H9 (cell line): ENCODE measurements at regions not wholly inside any gene's neighbourhood (a gene's known extent, or its start where the extent isn't known, plus 50 kb on each side); places are given as distances from the start of the nearest gene placed in this dataset.

Experiments used
- DNase-seq: peaks from one replicate; pipeline ENCODE4 v3.0.0-alpha.2; 2017
- H2AFZ ChIP-seq: one replicate; pipeline ENCODE4 v1.6.1; 2013; ENCODE audit warnings: mild to moderate bottlenecking, low read length, control low read depth, moderate library complexity
- H2AK5ac ChIP-seq: 2 replicates; pipeline ENCODE4 v1.6.1; 2013; ENCODE audit warnings: low read length, control low read depth, mixed read lengths; ENCODE audit not compliant: insufficient read length
- H2BK120ac ChIP-seq: one replicate; pipeline ENCODE4 v1.6.1; 2013; ENCODE audit warnings: low read depth, mild to moderate bottlenecking, low read length, control low read depth, inconsistent platforms; ENCODE audit not compliant: poor library complexity, severe bottlenecking
- H2BK12ac ChIP-seq: 2 replicates; pipeline ENCODE4 v1.6.1; 2013; ENCODE audit warnings: low read length, control low read depth, mixed read lengths, low read depth; ENCODE audit not compliant: insufficient read length
- H2BK15ac ChIP-seq: 2 replicates; pipeline ENCODE4 v1.6.1; 2013; ENCODE audit warnings: low read depth, low read length, control low read depth
- H2BK20ac ChIP-seq: one replicate; pipeline ENCODE4 v1.6.1; 2013; ENCODE audit warnings: low read depth, mild to moderate bottlenecking, low read length, control low read depth, inconsistent platforms; ENCODE audit not compliant: poor library complexity, severe bottlenecking
- H2BK5ac ChIP-seq: 2 replicates; pipeline ENCODE4 v1.6.1; 2013; ENCODE audit warnings: low read length, control low read depth, mixed read lengths; ENCODE audit not compliant: insufficient read length
- H3K14ac ChIP-seq: 2 replicates; pipeline ENCODE4 v1.6.1; 2013; ENCODE audit warnings: low read length, control low read depth; ENCODE audit not compliant: insufficient read depth
- H3K18ac ChIP-seq: 2 replicates; pipeline ENCODE4 v1.6.1; 2013; ENCODE audit warnings: low read depth, mild to moderate bottlenecking, mixed read lengths, low read length, control low read depth; ENCODE audit not compliant: insufficient read length
- H3K23ac ChIP-seq: 2 replicates; pipeline ENCODE4 v1.6.1; 2013; ENCODE audit warnings: low read length, control low read depth, mixed read lengths, low read depth; ENCODE audit not compliant: insufficient read length
- H3K23me2 ChIP-seq: 2 replicates; pipeline ENCODE4 v1.6.1; 2013; ENCODE audit warnings: low read depth, mild to moderate bottlenecking, mixed read lengths, low read length, control low read depth; ENCODE audit not compliant: insufficient read length, poor library complexity, severe bottlenecking
- H3K27ac ChIP-seq: 2 replicates; pipeline ENCODE4 v1.5.1; 2013; ENCODE audit warnings: low read length, control low read depth, mixed read lengths, low read depth; ENCODE audit not compliant: insufficient read length
- H3K27me3 ChIP-seq: 2 replicates; pipeline ENCODE4 v1.6.1; 2013; ENCODE audit warnings: low read length, control low read depth, inconsistent platforms; ENCODE audit not compliant: insufficient read depth
- H3K4ac ChIP-seq: 2 replicates; pipeline ENCODE4 v1.6.1; 2013; ENCODE audit warnings: low read depth, mild to moderate bottlenecking, control low read depth, inconsistent platforms, low read length, moderate library complexity
- H3K4me1 ChIP-seq: 2 replicates; pipeline ENCODE4 v1.6.1; 2013; ENCODE audit warnings: low read length, control low read depth, inconsistent platforms; ENCODE audit not compliant: insufficient read depth
- H3K4me2 ChIP-seq: 2 replicates; pipeline ENCODE4 v1.6.1; 2013; ENCODE audit warnings: low read length, control low read depth, mixed read lengths; ENCODE audit not compliant: insufficient read length, insufficient read depth
- H3K56ac ChIP-seq: 2 replicates; pipeline ENCODE4 v1.6.1; 2013; ENCODE audit warnings: low read depth, mild to moderate bottlenecking, mixed read lengths, low read length, control low read depth; ENCODE audit not compliant: insufficient read length
- H3K79me1 ChIP-seq: 2 replicates; pipeline ENCODE4 v1.6.1; 2013; ENCODE audit warnings: low read depth, mild to moderate bottlenecking, moderate library complexity, low read length, control low read depth, inconsistent platforms; ENCODE audit not compliant: insufficient read depth, poor library complexity, severe bottlenecking
- H3K79me2 ChIP-seq: 2 replicates; pipeline ENCODE4 v1.6.1; 2013; ENCODE audit warnings: low read length, control low read depth, inconsistent platforms; ENCODE audit not compliant: insufficient read depth
- H3K9ac ChIP-seq: 2 replicates; pipeline ENCODE4 v1.6.1; 2013; ENCODE audit warnings: low read length, control low read depth, mixed read lengths; ENCODE audit not compliant: insufficient read length; ENCODE audit errors: extremely low read depth
- H3K9me3 ChIP-seq: one replicate; pipeline ENCODE4 v1.6.1; 2013; ENCODE audit warnings: low read depth, low read length, inconsistent platforms; ENCODE audit not compliant: control insufficient read depth
- H3T11ph ChIP-seq: one replicate; pipeline ENCODE4 v1.6.1; 2013; ENCODE audit warnings: mild to moderate bottlenecking, low read length, control low read depth, inconsistent platforms
- H4K20me1 ChIP-seq: one replicate; pipeline ENCODE4 v1.6.1; 2013; ENCODE audit not compliant: control insufficient read depth, insufficient read length, insufficient read depth
- H4K5ac ChIP-seq: 2 replicates; pipeline ENCODE4 v1.6.1; 2013; ENCODE audit warnings: low read depth, mild to moderate bottlenecking, mixed read lengths, low read length, control low read depth; ENCODE audit not compliant: insufficient read length
- H4K8ac ChIP-seq: replicated peaks from 2 replicates; pipeline ENCODE4 v1.6.1; 2013; ENCODE audit warnings: low read length, control low read depth, mixed read lengths, low read depth; ENCODE audit not compliant: insufficient read length
- H4K91ac ChIP-seq: 2 replicates; pipeline ENCODE4 v1.6.1; 2013; ENCODE audit warnings: low read depth, mild to moderate bottlenecking, moderate library complexity, mixed read lengths, low read length, control low read depth; ENCODE audit not compliant: insufficient read length
- H3K27ac Mint-ChIP-seq, 3 experiments: 2 replicates in 2 of 3; 3 replicates in 1 of 3; pipeline ENCODE4 v1.8.0; 2020 to 2021; ENCODE audit warnings: mixed read lengths in 3 of 3, mild to moderate bottlenecking in 1 of 3, moderate library complexity in 1 of 3
- H3K27me3 Mint-ChIP-seq: 2 replicates; pipeline ENCODE4 v1.8.0; 2021; ENCODE audit warnings: low read depth, mild to moderate bottlenecking, moderate library complexity, mixed read lengths
- H3K36me3 Mint-ChIP-seq, 3 experiments: 2 replicates in 2 of 3; 3 replicates in 1 of 3; pipeline ENCODE4 v1.8.0; 2020 to 2021; ENCODE audit warnings: low read depth in 3 of 3, mixed read lengths in 3 of 3; ENCODE audit not compliant: insufficient read depth in 1 of 3
- H3K4me1 Mint-ChIP-seq, 2 experiments: 2 replicates each; pipeline ENCODE4 v1.8.0; 2020; ENCODE audit warnings: mixed read lengths in 2 of 2
- H3K4me3 Mint-ChIP-seq, 2 experiments: 2 replicates in 1 of 2; 3 replicates in 1 of 2; pipeline ENCODE4 v1.8.0; 2020 to 2021; ENCODE audit warnings: mild to moderate bottlenecking in 2 of 2, mixed read lengths in 2 of 2, moderate library complexity in 1 of 2
- H3K9me3 Mint-ChIP-seq, 2 experiments: 2 replicates in 1 of 2; 3 replicates in 1 of 2; pipeline ENCODE4 v1.8.0; 2020; ENCODE audit warnings: mild to moderate bottlenecking in 2 of 2, mixed read lengths in 2 of 2, moderate library complexity in 1 of 2
- WGBS: extraction: QIAGEN DNeasy Blood & Tissue Kit; methylation state at CpG from one replicate; pipeline ENCODE4 v1.1.7; 2013; ENCODE audit warnings: missing lambda C conversion rate, low lambda C conversion rate, mixed read lengths; ENCODE audit not compliant: insufficient read length; ENCODE audit errors: extremely low coverage; 5-methylcytosine and 5-hydroxymethylcytosine counted together
- TF ChIP-seq, protein P1 (sequence below): fragments of 200-600 bp; sonication (generic); conservative IDR thresholded peaks from 3 replicates; pipeline ENCODE4 v1.8.0; 2021; ENCODE audit warnings: antibody characterized with exemption, mild to moderate bottlenecking

- no peak overlapping the region for H3K4me3 Mint-ChIP-seq
- Histone ChIP-seq H3K4me1 (no peaks in the 10 kb centered on the region), H4K5ac (no peak overlapping the region), H2BK15ac (no peak overlapping the region), H3K9me3 (no peaks in the 10 kb centered on the region), H3K4ac (no peak overlapping the region), H3K56ac (no peak overlapping the region), H2BK5ac (no peak overlapping the region), H4K91ac (no peak overlapping the region), H3K23me2 (no peaks in the 10 kb centered on the region), H2AK5ac (no peak overlapping the region), H2BK20ac (no peak overlapping the region), H3K79me1 (no peaks in the 10 kb centered on the region), H3K27ac (no peak overlapping the region), H3K18ac (no peak overlapping the region), H2BK120ac (no peak overlapping the region), H4K8ac (no peak overlapping the region), H3K4me2 (no peak overlapping the region), H3K9ac (no peak overlapping the region), H3K27me3 (no peaks in the 10 kb centered on the region), H3K23ac (no peak overlapping the region), H3K14ac (no peak overlapping the region), H4K20me1 (no peaks in the 10 kb centered on the region), H2AFZ (no peak overlapping the region), H3K79me2 (no peaks in the 10 kb centered on the region), H2BK12ac (no peak overlapping the region), H3T11ph (no peak overlapping the region)
- H3K27me3 Mint-ChIP-seq, result no peaks in the 10 kb centered on the region
- H3K4me1 Mint-ChIP-seq, result no peaks in the 10 kb centered on the region
- H3K9me3 Mint-ChIP-seq, result no peaks in the 10 kb centered on the region
- no CpG with 5 or more reads among the region's 5 CpGs for WGBS
- no peak overlapping the region; a peak in 1 of 7 replicates for H3K27ac Mint-ChIP-seq
- no peaks in the 10 kb centered on the region for H3K36me3 Mint-ChIP-seq
- TF ChIP-seq, protein P1, sequence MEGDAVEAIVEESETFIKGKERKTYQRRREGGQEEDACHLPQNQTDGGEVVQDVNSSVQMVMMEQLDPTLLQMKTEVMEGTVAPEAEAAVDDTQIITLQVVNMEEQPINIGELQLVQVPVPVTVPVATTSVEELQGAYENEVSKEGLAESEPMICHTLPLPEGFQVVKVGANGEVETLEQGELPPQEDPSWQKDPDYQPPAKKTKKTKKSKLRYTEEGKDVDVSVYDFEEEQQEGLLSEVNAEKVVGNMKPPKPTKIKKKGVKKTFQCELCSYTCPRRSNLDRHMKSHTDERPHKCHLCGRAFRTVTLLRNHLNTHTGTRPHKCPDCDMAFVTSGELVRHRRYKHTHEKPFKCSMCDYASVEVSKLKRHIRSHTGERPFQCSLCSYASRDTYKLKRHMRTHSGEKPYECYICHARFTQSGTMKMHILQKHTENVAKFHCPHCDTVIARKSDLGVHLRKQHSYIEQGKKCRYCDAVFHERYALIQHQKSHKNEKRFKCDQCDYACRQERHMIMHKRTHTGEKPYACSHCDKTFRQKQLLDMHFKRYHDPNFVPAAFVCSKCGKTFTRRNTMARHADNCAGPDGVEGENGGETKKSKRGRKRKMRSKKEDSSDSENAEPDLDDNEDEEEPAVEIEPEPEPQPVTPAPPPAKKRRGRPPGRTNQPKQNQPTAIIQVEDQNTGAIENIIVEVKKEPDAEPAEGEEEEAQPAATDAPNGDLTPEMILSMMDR, result no peak
- no peak for DNase-seq
Measured at GRCh38 chr18:68431922-68432198, 283.0 kb downstream of the TMX3 start.
